GM12875 (cell line): ENCODE measurements at regions not wholly inside any gene's neighbourhood (a gene's known extent, or its start where the extent isn't known, plus 50 kb on each side); places are given as distances from the start of the nearest gene placed in this dataset.
"Not testable (repeated sequence)": the region's sequence is repeated elsewhere in the genome, so short reads cannot be mapped to it uniquely, and the experiment has no call there.

Experiments
- H3K4me3 ChIP-seq: one replicate; pipeline ENCODE4 v1.5.1; 2011; ENCODE audit warnings: low read depth, low read length, control low read depth
- TF ChIP-seq, protein P1 (sequence below): IDR thresholded peaks from 2 replicates; pipeline ENCODE4 v1.5.1; 2011; ENCODE audit warnings: low read depth, mild to moderate bottlenecking, control low read depth, inconsistent platforms, low read length, moderate library complexity, borderline replicate concordance; ENCODE audit not compliant: insufficient read depth

DNA sequence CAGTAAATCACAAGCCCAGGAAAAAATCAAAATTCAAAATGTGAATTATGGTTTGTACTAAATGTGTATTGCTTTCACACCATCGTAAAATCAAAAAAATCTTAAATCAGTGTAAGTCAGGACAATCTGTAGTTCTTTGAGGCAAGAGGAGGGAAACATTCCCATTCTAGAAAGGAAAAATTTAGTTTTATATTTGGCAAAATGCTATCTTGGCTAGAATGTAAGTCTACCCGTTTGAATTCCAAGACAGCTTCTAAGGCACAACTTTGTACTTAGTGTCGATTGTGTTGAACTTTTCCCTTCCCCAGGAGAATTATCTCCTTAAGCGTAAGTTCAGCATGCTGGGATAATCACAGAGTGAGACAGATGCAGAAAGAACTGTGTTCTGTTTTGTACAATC lies 638.2 kb upstream of the LRRTM1 start:
- no peak overlapping the region for H3K4me3 ChIP-seq

DNA sequence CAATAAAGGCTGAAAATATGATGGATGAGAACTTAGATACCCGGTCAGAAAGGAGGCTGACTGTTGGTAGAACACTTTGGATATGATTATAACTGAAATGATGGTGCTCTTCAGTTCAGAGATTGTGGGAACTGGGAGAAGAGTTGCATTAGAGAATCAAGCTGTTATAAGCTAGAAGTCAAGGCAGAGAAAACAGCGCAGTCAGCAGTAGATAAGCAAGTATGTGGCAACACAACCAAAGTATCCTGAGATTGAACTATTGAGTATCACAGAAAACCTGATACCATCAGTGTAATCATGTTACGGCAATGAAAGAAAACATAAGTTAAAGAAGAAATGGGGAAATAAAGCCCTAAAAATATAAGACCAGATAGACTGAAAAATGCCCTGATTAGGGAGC lies 633.9 kb upstream of the LRRTM1 start:
- no peak overlapping the region for H3K4me3 ChIP-seq
- TF ChIP-seq, protein P1, sequence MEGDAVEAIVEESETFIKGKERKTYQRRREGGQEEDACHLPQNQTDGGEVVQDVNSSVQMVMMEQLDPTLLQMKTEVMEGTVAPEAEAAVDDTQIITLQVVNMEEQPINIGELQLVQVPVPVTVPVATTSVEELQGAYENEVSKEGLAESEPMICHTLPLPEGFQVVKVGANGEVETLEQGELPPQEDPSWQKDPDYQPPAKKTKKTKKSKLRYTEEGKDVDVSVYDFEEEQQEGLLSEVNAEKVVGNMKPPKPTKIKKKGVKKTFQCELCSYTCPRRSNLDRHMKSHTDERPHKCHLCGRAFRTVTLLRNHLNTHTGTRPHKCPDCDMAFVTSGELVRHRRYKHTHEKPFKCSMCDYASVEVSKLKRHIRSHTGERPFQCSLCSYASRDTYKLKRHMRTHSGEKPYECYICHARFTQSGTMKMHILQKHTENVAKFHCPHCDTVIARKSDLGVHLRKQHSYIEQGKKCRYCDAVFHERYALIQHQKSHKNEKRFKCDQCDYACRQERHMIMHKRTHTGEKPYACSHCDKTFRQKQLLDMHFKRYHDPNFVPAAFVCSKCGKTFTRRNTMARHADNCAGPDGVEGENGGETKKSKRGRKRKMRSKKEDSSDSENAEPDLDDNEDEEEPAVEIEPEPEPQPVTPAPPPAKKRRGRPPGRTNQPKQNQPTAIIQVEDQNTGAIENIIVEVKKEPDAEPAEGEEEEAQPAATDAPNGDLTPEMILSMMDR, result no peak

More for the DNA sequence above, 638.2 kb upstream of the LRRTM1 start:
- TF ChIP-seq, protein P1, result no peak

DNA sequence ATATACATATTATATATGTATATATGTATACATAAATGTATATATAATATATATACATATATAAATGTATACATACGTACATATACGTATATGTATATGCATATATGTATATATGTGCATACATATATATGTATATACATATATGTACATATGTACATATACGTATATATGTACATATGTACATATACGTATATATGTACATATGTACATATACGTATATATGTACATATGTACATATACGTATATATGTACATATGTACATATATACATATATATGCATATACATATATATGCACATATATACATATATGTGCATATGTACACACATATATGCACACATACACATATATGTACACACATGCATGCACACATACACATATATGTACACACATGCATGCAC lies 627.3 kb upstream of the LRRTM1 start:
- not testable (repeated sequence) for H3K4me3 ChIP-seq

DNA sequence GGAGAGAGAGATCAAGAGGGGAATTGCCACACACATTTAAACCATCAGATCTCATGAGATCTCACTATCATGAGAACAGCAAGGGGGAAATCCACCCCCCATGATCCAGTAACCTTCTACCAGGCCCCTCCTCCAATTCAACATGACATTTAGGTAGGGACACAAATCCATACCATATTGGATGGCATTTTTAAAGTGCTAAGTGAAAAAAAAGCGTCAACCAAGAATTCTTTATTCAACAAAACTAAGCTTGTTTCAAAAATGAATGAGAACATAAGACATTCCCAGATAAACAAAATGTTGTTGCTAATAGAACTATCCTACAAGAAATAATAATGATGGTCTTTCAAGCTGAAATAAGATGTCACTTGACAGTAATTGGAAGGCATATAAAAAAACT lies 626.2 kb upstream of the LRRTM1 start:
- H3K4me3 ChIP-seq, result no peak overlapping the region
- TF ChIP-seq, protein P1, result no peak

DNA sequence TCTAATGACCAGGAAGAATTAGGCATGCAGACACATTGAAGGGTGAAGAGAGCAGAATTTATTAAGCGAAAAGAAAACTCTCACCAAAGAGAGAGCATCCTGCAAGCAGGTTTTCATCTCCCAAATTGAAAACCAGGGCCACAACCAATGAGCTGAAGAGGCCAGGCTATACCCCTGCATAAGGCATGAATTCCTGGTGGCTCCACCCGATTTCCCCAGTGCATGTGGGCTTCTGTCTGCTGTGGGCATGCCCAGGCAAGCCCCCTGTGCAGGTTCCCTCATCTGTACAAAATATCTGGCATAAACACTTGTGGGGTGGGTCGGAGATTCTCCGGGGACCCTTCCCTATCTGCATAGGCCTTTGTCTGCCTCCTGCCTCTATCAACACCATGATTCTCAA lies 621.6 kb upstream of the LRRTM1 start:
- TF ChIP-seq, protein P1, result no peak
- H3K4me3 ChIP-seq, result no peak overlapping the region

DNA sequence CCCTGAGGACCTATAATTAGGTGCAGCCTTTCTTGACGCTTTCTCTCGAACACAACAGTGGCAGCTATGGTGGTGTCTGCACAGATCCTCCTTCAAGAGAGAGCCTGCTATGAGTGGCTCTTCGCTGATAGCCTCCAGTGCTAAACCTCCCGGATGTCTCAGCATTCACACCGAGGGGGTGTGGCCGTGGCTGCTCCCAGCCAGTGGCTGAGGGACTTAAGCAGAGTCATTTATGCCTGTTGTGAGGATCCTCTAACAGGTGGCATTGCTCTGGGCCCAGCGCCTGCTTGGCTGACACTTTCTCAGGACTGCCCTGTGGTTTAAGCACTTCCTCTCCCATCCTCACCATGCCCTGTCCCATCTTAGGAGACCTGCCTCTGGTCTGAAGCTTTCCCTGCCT lies 592.0 kb upstream of the LRRTM1 start:
- TF ChIP-seq, protein P1, result no peak

DNA sequence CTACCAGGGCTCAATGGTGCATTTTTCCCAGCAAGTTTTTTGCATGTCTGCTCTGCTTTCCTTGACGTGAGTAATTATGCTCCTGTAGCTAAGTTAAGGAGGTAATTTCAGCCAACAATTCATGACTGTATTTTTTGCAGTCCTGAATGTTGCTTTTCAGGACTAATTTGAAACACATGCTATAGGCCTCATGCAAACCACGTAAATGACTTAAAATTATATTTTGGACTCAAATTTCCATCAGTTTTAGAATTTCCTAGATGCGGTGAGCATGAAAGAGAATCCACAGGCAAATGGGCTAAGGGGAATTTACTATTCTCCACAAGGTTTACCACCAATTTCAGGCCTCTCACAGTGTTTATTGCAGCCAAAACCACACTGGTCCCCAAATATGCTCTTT lies 589.9 kb upstream of the LRRTM1 start:
- no peak overlapping the region for H3K4me3 ChIP-seq
- TF ChIP-seq, protein P1, result no peak

More for the DNA sequence above, 592.0 kb upstream of the LRRTM1 start:
- H3K4me3 ChIP-seq, result no peak overlapping the region

DNA sequence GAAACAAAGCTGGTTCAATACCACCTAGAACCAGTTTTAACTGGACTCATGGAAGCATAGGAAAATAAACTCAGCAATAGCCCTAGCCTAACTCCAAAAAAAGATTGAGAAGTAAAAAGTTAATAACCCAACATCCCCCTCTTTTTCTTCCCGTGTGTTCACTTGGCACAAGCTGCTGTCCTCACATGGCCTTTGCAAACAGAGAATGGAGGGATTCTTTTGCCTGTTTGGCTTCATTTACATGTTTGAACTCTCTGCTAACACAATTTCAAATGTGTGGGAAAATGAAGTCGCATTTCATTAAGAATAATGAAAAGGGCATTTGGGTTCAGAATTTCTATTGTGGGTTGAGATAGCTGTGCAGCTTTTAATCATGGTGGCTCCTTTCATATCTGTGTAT lies 589.2 kb upstream of the LRRTM1 start:
- TF ChIP-seq, protein P1, result no peak
- H3K4me3 ChIP-seq, result no peak overlapping the region
